Testis (tissue), 2 donors: ENCODE measurements at regions not wholly inside any gene's neighbourhood (a gene's known extent, or its start where the extent isn't known, plus 50 kb on each side); places are given as distances from the start of the nearest gene placed in this dataset.

Experiments used
- DNase-seq: peaks from one replicate; pipeline ENCODE4 v3.0.0-alpha.2; 2019
- H3K27ac ChIP-seq, 2 donors: fragments of 200-600 bp; sonication (generic); one replicate each; pipeline ENCODE4 v1.5.1; 2019
- H3K27me3 ChIP-seq: fragments of 200-600 bp; sonication (generic); one replicate; pipeline ENCODE4 v1.5.1; 2019
- H3K36me3 ChIP-seq: fragments of 200-600 bp; sonication (generic); one replicate; pipeline ENCODE4 v1.5.1; 2017; ENCODE audit warnings: low read depth; ENCODE audit errors: missing control alignments
- H3K4me1 ChIP-seq: fragments of 200-600 bp; sonication (generic); one replicate; pipeline ENCODE4 v1.5.1; 2019
- H3K4me3 ChIP-seq, 2 donors: fragments of 200-600 bp; sonication (generic); one replicate each; pipeline ENCODE4 v1.5.1; 2017 to 2019
- H3K9me3 ChIP-seq: fragments of 200-600 bp; sonication (generic); one replicate; pipeline ENCODE4 v1.5.1; 2017
- CTCF ChIP-seq, 3 experiments: fragments of 450-650 bp in 2 of 3; fragments of 200-600 bp in 1 of 3; sonication (generic) in 1 of 3; IDR thresholded peaks; one replicate each; pipeline ENCODE4 v1.5.1; 2016 to 2019; ENCODE audit warnings: antibody characterized with exemption in 3 of 3, mild to moderate bottlenecking in 2 of 3, moderate library complexity in 1 of 3
- POLR2A ChIP-seq: fragments of 450-650 bp; IDR thresholded peaks from one replicate; pipeline ENCODE4 v1.6.1; 2017; ENCODE audit warnings: antibody characterized with exemption, mild to moderate bottlenecking, moderate library complexity
- WGBS, 2 donors: methylation state at CpG; one replicate each; pipeline ENCODE4 v1.1.5; 2018; 5-methylcytosine and 5-hydroxymethylcytosine counted together
- intact Hi-C: fragments of 100-400 bp; cut with DNase I; formaldehyde crosslinking; loops from one replicate; pipeline ENCODE4 v1.15.1; 2023; ENCODE audit warnings: low total_unique reads

GRCh38 chr2:7394195-7394594 is 477.0 kb downstream of the RNF144A start:
- TF ChIP-seq CTCF (IDR thresholded peaks at IDR 0.05) (no peak), POLR2A (no peak)
- Histone ChIP-seq H3K4me1 (no peaks in the 10 kb centered on the region), H3K36me3 (no peaks in the 10 kb centered on the region), H3K9me3 (no peaks in the 10 kb centered on the region), H3K27me3 (no peaks in the 10 kb centered on the region), H3K27ac (no peak overlapping the region), H3K4me3 (no peak overlapping the region)
- 90% methylated on average over 3 of the region's 3 CpGs for WGBS, 2 donors
- DNase-seq: no peak
- intact Hi-C loops: no loop called here

GRCh38 chr2:7400628-7401027 is 483.4 kb downstream of the RNF144A start:
- no peaks in the 10 kb centered on the region for H3K27me3 ChIP-seq
- 76 to 88% methylated on average over 4 of the region's 4 CpGs for WGBS, 2 donors
- intact Hi-C loops: no loop called here
- no peak overlapping the region for H3K27ac ChIP-seq
- no peaks in the 10 kb centered on the region for H3K4me1 ChIP-seq
- TF ChIP-seq CTCF (IDR thresholded peaks at IDR 0.05) (no peak), POLR2A (no peak)
- no peak overlapping the region for H3K4me3 ChIP-seq
- DNase-seq: no peak
- no peaks in the 10 kb centered on the region for H3K9me3 ChIP-seq
- H3K36me3 ChIP-seq: no peaks in the 10 kb centered on the region

- Histone ChIP-seq H3K4me1 (no peaks in the 10 kb centered on the region), H3K9me3 (no peaks in the 10 kb centered on the region), H3K27ac (no peak overlapping the region), H3K27me3 (no peaks in the 10 kb centered on the region), H3K4me3 (no peak overlapping the region), H3K36me3 (no peaks in the 10 kb centered on the region)
- whole genome bisulfite sequencing, 2 donors: 92 to 94% methylated on average over 6 of the region's 6 CpGs
- no peak for DNase-seq
- no peak for TF ChIP-seq CTCF (IDR thresholded peaks at IDR 0.05)
- intact Hi-C loops: no loop called here
Measured at GRCh38 chr2:7403092-7403775, 486.0 kb downstream of the RNF144A start.

- TF ChIP-seq POLR2A (no peak), CTCF (IDR thresholded peaks at IDR 0.05) (no peak)
- no peak overlapping the region for H3K27ac ChIP-seq
- intact Hi-C loops: no loop called here
- no peak for DNase-seq
- H3K36me3 ChIP-seq: no peaks in the 10 kb centered on the region
- no peak overlapping the region for H3K4me3 ChIP-seq
- no peaks in the 10 kb centered on the region for H3K4me1 ChIP-seq
- 64 to 71% methylated on average over 9 of the region's 9 CpGs for WGBS, 2 donors
- no peaks in the 10 kb centered on the region for H3K27me3 ChIP-seq
- no peaks in the 10 kb centered on the region for H3K9me3 ChIP-seq
Measured at GRCh38 chr2:7405861-7406715, 488.9 kb downstream of the RNF144A start.
